ENCODE measurements at regions not wholly inside any gene's neighbourhood (a gene's known extent, or its start where the extent isn't known, plus 50 kb on each side); places are given as distances from the start of the nearest gene placed in this dataset.

- DNase-seq (ENCODE audit: extremely low read depth, low read depth), result no peak
- TF ChIP-seq CTCF (IDR thresholded peaks at IDR 0.05; ENCODE audit: low read depth, low read length), result no peak
These were observed 494.4 kb downstream of the TMA16 start for GRCh38 chr4:163988865-163989264.

GRCh38 chr4:163991298-163991865 is 496.9 kb downstream of the TMA16 start:
- no peak for DNase-seq (ENCODE audit: extremely low read depth, low read depth)
- TF ChIP-seq CTCF (IDR thresholded peaks at IDR 0.05; ENCODE audit: low read depth, low read length), result no peak

GRCh38 chr4:164009435-164009834 is 514.9 kb downstream of the TMA16 start:
- TF ChIP-seq CTCF (IDR thresholded peaks at IDR 0.05; ENCODE audit: low read depth, low read length), result no peak
- DNase-seq (ENCODE audit: extremely low read depth, low read depth), result no peak

- no peak for TF ChIP-seq CTCF (IDR thresholded peaks at IDR 0.05; ENCODE audit: low read depth, low read length)
- DNase-seq (ENCODE audit: extremely low read depth, low read depth), result no peak
These were observed 517.3 kb downstream of the TMA16 start for GRCh38 chr4:164011791-164012190.

- no peak for TF ChIP-seq CTCF (IDR thresholded peaks at IDR 0.05; ENCODE audit: low read depth, low read length)
- DNase-seq (ENCODE audit: extremely low read depth, low read depth), result no peak
These were observed 518.0 kb downstream of the TMA16 start for GRCh38 chr4:164012396-164013027.

GRCh38 chr4:164021947-164022346 is 527.5 kb downstream of the TMA16 start:
- TF ChIP-seq CTCF (IDR thresholded peaks at IDR 0.05; ENCODE audit: low read depth, low read length), result no peak
- no peak for DNase-seq (ENCODE audit: extremely low read depth, low read depth)

GRCh38 chr4:164023214-164023613 is 528.7 kb downstream of the TMA16 start:
- DNase-seq (ENCODE audit: extremely low read depth, low read depth), result no peak
- TF ChIP-seq CTCF (IDR thresholded peaks at IDR 0.05; ENCODE audit: low read depth, low read length), result no peak

Data from AG09319 (cell line).